ENCODE measurements at regions not wholly inside any gene's neighbourhood (a gene's known extent, or its start where the extent isn't known, plus 50 kb on each side); places are given as distances from the start of the nearest gene placed in this dataset.

DNA sequence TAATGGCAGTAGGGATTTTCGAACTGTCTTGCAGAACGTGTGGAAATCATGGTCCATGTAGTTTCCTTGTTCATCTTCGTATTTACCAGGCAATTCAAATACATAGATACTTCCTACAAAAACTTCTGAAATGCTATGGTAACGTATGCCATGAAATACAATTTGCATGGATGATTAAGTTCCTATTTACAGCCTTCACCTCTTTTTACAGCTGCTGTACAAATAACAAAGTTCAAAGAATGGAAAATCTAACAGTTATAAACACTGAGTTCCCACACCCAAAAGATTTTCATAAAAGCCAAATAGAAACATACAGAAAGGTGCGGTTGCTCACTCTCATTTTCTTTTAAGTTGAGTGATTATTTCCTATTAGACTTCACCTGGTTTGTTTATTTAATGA lies 115.8 kb upstream of the TNFSF11 start:
- TF ChIP-seq EZH2phosphoT487 (IDR thresholded peaks at IDR 0.05; ENCODE audit: unreplicated experiment), result no peak
- TF ChIP-seq, protein P1, sequence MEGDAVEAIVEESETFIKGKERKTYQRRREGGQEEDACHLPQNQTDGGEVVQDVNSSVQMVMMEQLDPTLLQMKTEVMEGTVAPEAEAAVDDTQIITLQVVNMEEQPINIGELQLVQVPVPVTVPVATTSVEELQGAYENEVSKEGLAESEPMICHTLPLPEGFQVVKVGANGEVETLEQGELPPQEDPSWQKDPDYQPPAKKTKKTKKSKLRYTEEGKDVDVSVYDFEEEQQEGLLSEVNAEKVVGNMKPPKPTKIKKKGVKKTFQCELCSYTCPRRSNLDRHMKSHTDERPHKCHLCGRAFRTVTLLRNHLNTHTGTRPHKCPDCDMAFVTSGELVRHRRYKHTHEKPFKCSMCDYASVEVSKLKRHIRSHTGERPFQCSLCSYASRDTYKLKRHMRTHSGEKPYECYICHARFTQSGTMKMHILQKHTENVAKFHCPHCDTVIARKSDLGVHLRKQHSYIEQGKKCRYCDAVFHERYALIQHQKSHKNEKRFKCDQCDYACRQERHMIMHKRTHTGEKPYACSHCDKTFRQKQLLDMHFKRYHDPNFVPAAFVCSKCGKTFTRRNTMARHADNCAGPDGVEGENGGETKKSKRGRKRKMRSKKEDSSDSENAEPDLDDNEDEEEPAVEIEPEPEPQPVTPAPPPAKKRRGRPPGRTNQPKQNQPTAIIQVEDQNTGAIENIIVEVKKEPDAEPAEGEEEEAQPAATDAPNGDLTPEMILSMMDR (conservative IDR thresholded peaks at IDR 0.05; ENCODE audit: low read depth in 2 of 2), result no peak
- no peak for TF ChIP-seq EZH2 (IDR thresholded peaks at IDR 0.05; ENCODE audit: low read depth, unreplicated experiment)
- no peak for TF ChIP-seq REST (IDR thresholded peaks at IDR 0.05; ENCODE audit: unreplicated experiment)
- TF ChIP-seq STAT1 (IDR thresholded peaks at IDR 0.05; ENCODE audit: unreplicated experiment), result no peak
- no peak for TF ChIP-seq POLR2AphosphoS5 (IDR thresholded peaks at IDR 0.05; ENCODE audit: low read depth)
